GM12891 (cell line): ENCODE measurements at regions not wholly inside any gene's neighbourhood (a gene's known extent, or its start where the extent isn't known, plus 50 kb on each side); places are given as distances from the start of the nearest gene placed in this dataset.

Experiments used
- DNase-seq: peaks from one replicate; pipeline ENCODE4 v3.0.0; 2011; ENCODE audit warnings: low spot score; ENCODE audit not compliant: insufficient read length
- FAIRE-seq: peaks from 2 replicates; lab custom pipeline; 2011; peaks lifted over from hg19 to GRCh38; lab: Jason Lieb, UNC
- PAX5 ChIP-seq: IDR thresholded peaks from 2 replicates; pipeline ENCODE4 v1.6.1; 2011; ENCODE audit warnings: low read length, moderate library complexity, mild to moderate bottlenecking; ENCODE audit not compliant: insufficient read depth, severe bottlenecking
- POLR2A ChIP-seq: IDR thresholded peaks from 2 replicates; pipeline ENCODE4 v1.6.1; 2011; ENCODE audit warnings: low read depth, low read length, control low read depth
- POLR2AphosphoS5 ChIP-seq: IDR thresholded peaks from 2 replicates; pipeline ENCODE4 v1.6.1; 2011; ENCODE audit warnings: low read depth, low read length, control low read depth
- POU2F2 ChIP-seq: IDR thresholded peaks from 2 replicates; pipeline ENCODE4 v1.6.1; 2011; ENCODE audit warnings: low read depth, mild to moderate bottlenecking, control low read depth, low read length, moderate library complexity
- SPI1 ChIP-seq: IDR thresholded peaks from 2 replicates; pipeline ENCODE4 v1.6.1; 2011; ENCODE audit warnings: low read depth, low read length, control low read depth
- TAF1 ChIP-seq: IDR thresholded peaks from 2 replicates; pipeline ENCODE4 v1.6.1; 2011; ENCODE audit warnings: low read depth, low read length, control low read depth

DNA sequence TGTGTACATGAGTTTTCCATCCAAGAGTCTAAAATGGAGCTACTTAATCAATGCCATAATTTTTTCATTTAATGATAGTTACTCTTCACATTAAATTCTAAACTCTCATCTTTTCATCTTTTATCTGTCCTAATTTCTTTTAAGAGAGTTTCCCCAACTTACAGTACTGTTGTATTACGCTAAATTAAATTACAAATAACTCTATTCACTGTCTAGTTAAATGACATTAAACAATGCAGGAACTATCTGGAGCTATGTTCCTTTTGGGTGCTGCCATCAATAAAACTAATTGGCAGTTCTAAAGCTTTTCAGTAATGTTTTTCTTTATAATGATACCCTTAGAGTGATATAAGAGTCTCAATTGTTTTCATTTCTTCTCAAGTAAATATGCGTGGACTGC is 227.6 kb downstream of the ANKRD50 start:
- DNase-seq (no peak), FAIRE-seq (no peak)
- no peak for TF ChIP-seq POLR2AphosphoS5

GRCh38 chr4:124486423-124486822 is 226.1 kb downstream of the ANKRD50 start:
- TF ChIP-seq POLR2A (no peak), POU2F2 (no peak), PAX5 (no peak), TAF1 (no peak), SPI1 (no peak), POLR2AphosphoS5 (no peak)
- FAIRE-seq, result no peak
- no peak for DNase-seq

GRCh38 chr4:124487651-124488050 is 224.9 kb downstream of the ANKRD50 start:
- FAIRE-seq (no peak), DNase-seq (no peak)
- no peak for TF ChIP-seq POLR2A
- no peak for TF ChIP-seq POU2F2
- no peak for TF ChIP-seq TAF1
- TF ChIP-seq POLR2AphosphoS5, result no peak
- no peak for TF ChIP-seq SPI1

- DNase-seq (no peak), FAIRE-seq (no peak)
- TF ChIP-seq POU2F2, result no peak
- TF ChIP-seq POLR2A, result no peak
- no peak for TF ChIP-seq TAF1
- TF ChIP-seq SPI1, result no peak
- TF ChIP-seq PAX5, result no peak
- no peak for TF ChIP-seq POLR2AphosphoS5
Measured at GRCh38 chr4:124491361-124492145, 221.0 kb downstream of the ANKRD50 start.

GRCh38 chr4:124499261-124499660 is 213.3 kb downstream of the ANKRD50 start:
- FAIRE-seq (no peak), DNase-seq (no peak)
- TF ChIP-seq PAX5, result no peak
- no peak for TF ChIP-seq POLR2AphosphoS5

DNA sequence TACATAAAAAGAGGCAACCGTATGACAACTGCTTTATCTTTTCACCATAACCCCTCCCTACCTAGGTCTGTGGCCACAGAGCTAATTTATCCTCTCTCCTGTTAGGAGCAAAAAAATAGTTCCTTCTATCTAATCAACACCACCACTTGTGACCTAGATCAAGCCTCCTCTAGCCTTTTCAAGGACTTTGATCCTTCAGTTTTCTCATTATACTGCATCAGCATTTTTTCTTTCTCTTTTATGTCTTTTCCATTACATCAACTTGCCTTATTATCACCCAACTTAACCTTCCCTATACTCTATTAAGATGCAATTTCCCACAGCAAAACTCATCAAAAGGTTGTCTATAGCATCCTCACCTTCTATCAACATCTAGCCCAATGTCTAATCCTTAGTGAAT is 211.0 kb downstream of the ANKRD50 start:
- no peak for TF ChIP-seq SPI1
- DNase-seq, result no peak
- FAIRE-seq, result no peak

- FAIRE-seq (no peak), DNase-seq (no peak)
- no peak for TF ChIP-seq PAX5
- no peak for TF ChIP-seq SPI1
- TF ChIP-seq POU2F2, result no peak
- TF ChIP-seq TAF1, result no peak
- no peak for TF ChIP-seq POLR2A
- TF ChIP-seq POLR2AphosphoS5, result no peak
Measured at GRCh38 chr4:124504431-124504830, 208.1 kb downstream of the ANKRD50 start.

DNA sequence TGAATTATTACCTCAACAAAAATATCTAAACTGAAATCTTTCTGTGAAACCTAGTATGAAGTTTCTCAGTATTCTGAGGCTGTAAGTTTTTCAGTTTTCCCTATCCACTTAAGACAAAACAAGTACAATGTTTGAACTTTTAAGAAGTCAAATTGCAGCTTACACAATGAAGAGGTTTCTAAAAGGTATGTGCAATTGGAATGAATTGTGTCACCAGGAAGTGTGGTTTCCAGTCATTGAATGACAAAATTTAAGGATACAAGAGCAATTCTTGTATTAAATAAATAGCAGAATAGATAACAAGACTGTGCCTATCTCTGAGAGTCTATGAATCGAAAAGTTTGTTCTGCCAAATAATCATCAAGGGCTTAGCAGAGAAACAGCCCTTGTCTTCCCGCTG is 207.3 kb downstream of the ANKRD50 start:
- TF ChIP-seq PAX5 (no peak), POLR2A (no peak), TAF1 (no peak), POLR2AphosphoS5 (no peak), SPI1 (no peak), POU2F2 (no peak)
- DNase-seq (no peak), FAIRE-seq (no peak)

DNA sequence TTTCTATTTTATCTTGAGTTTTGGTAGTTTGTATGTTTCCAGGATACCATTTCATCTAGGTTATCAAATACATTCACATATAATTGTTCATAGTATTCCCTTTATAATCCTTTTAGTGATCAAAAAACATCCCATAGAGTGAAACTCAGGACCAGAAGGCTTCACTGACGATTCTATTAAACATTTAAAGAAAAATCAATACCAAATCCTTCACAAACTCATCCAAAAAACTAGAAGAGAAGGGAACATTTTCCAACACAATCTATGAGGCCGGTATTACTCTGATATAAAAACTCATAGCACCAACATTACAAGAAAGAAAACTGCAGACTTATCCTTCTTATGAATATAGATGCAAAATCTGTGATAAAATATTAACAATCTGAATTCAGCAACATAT is 203.4 kb downstream of the ANKRD50 start:
- FAIRE-seq (no peak), DNase-seq (no peak)
- TF ChIP-seq POU2F2, result no peak
- no peak for TF ChIP-seq SPI1
- no peak for TF ChIP-seq POLR2AphosphoS5
- no peak for TF ChIP-seq PAX5
- TF ChIP-seq TAF1, result no peak
- no peak for TF ChIP-seq POLR2A

GRCh38 chr4:124514588-124514987 is 197.9 kb downstream of the ANKRD50 start:
- DNase-seq (no peak), FAIRE-seq (no peak)
- TF ChIP-seq TAF1 (no peak), POLR2A (no peak), POLR2AphosphoS5 (no peak), SPI1 (no peak), POU2F2 (no peak), PAX5 (no peak)

- TF ChIP-seq SPI1 (no peak), POU2F2 (no peak), TAF1 (no peak), PAX5 (no peak), POLR2A (no peak), POLR2AphosphoS5 (no peak)
- DNase-seq, result no peak
- FAIRE-seq, result no peak
Measured at GRCh38 chr4:124515591-124515990, 196.9 kb downstream of the ANKRD50 start.
